ENCODE measurements at regions not wholly inside any gene's neighbourhood (a gene's known extent, or its start where the extent isn't known, plus 50 kb on each side); places are given as distances from the start of the nearest gene placed in this dataset.

- Histone ChIP-seq H2BK5ac (ENCODE audit: low read depth, low read length, poor library complexity, severe bottlenecking) (no peak overlapping the region), H2BK20ac (ENCODE audit: low read depth, low read length) (no peak overlapping the region), H3K4me2 (ENCODE audit: low read depth, low read length) (no peak overlapping the region), H3K36me3 (ENCODE audit: control insufficient read depth, insufficient read depth, low read length) (no peaks in the 10 kb centered on the region), H4K20me1 (ENCODE audit: insufficient read depth, low read length) (no peaks in the 10 kb centered on the region), H2BK15ac (ENCODE audit: low read depth, low read length) (no peak overlapping the region), H2AK9ac (replicated peaks; ENCODE audit: low read depth, low read length, poor library complexity) (no peak overlapping the region), H4K91ac (ENCODE audit: insufficient read depth, low read depth, low read length) (no peak overlapping the region), H3K23ac (ENCODE audit: low read depth, low read length) (no peak overlapping the region), H3K9me1 (ENCODE audit: insufficient read depth, low read length) (peaks cover 12% of the 10 kb centered on the region), H3K14ac (replicated peaks; ENCODE audit: low read depth, low read length) (no peak overlapping the region), H2BK120ac (ENCODE audit: low read depth, low read length) (no peak overlapping the region), H3K9me3 (ENCODE audit: control insufficient read depth, insufficient read depth, low read length) (no peaks in the 10 kb centered on the region), H3K79me1 (ENCODE audit: low read depth in 1 of 2, low read length in 2 of 2) (no peaks in the 10 kb centered on the region), H2AFZ (replicated peaks; ENCODE audit: low read length, poor library complexity) (no peak overlapping the region), H3K4me3 (ENCODE audit: insufficient read depth, low read depth, low read length) (no peak overlapping the region), H2AK5ac (ENCODE audit: low read depth, low read length) (no peak overlapping the region), H3K27me3 (ENCODE audit: control insufficient read depth, insufficient read depth, low read length) (no peaks in the 10 kb centered on the region), H3K9ac (ENCODE audit: low read depth, low read length) (no peak overlapping the region), H3K4ac (ENCODE audit: low read depth, low read length) (no peak overlapping the region), H4K5ac (ENCODE audit: low read depth, low read length) (no peak overlapping the region), H3K27ac (ENCODE audit: insufficient read depth, low read length) (no peak overlapping the region), H3K18ac (ENCODE audit: low read depth, low read length) (no peak overlapping the region), H3K56ac (ENCODE audit: extremely low read depth, insufficient read depth, low read length) (no peak overlapping the region), H4K8ac (ENCODE audit: low read depth in 2 of 2, low read length in 2 of 2) (no peak overlapping the region), H3K4me1 (ENCODE audit: control insufficient read depth, insufficient read depth, low read length) (peaks cover 4% of the 10 kb centered on the region; the same call in 1 of the 2 replicates)
- TF ChIP-seq RCOR1 (IDR thresholded peaks at IDR 0.05; ENCODE audit: insufficient replicate concordance, low read length) = no peak
- TF ChIP-seq CEBPB (IDR thresholded peaks at IDR 0.05; ENCODE audit: low read depth, low read length) = no peak
- no peak for TF ChIP-seq POLR2A (IDR thresholded peaks at IDR 0.05; ENCODE audit: low read depth, low read length)
- no peak for TF ChIP-seq SMC3 (IDR thresholded peaks at IDR 0.05; ENCODE audit: low read depth, low read length)
- CTCF ChIA-PET = no interaction called here
- in situ Hi-C loops (cut with MboI; ENCODE audit: low sequenced_read_pairs) = no loop called here
- POLR2A ChIA-PET (ENCODE audit: unreplicated experiment) = no interaction called here
- intact Hi-C loops (cut with micrococcal nuclease) = no loop called here
- ATAC-seq (ENCODE audit: low read depth) = no peak
- WGBS, 2 experiments (ENCODE audit: extremely low coverage in 2 of 2, insufficient read length in 1 of 2) = no CpG with 5 or more reads among the region's 2 CpGs
- BruUV-seq (replicated peaks) = no TSS peak
- dilution Hi-C loops (cut with HindIII; ENCODE audit: low sequenced_read_pairs, unreplicated experiment) = no loop called here
- DNase-seq = no peak
Observed at GRCh38 chr9:86763791-86764190, 183.5 kb downstream of the GAS1 start.
